HEK293T (cell line): ENCODE measurements at regions not wholly inside any gene's neighbourhood (a gene's known extent, or its start where the extent isn't known, plus 50 kb on each side); places are given as distances from the start of the nearest gene placed in this dataset.

Experiments
- CTCF ChIA-PET: fragments of 350-600 bp; formaldehyde crosslinking; extraction: SDS; loops from one replicate; lab custom pipeline; 2021; ENCODE audit warnings: antibody characterized with exemption, inconsistent platforms; lab: Yijun Ruan, JAX
- POLR2A ChIA-PET: fragments of 350-600 bp; formaldehyde crosslinking; extraction: SDS; loops from one replicate; lab custom pipeline; 2020; ENCODE audit warnings: antibody characterized with exemption, inconsistent platforms; lab: Yijun Ruan, JAX
- DNase-seq: peaks from one replicate; pipeline ENCODE4 v3.0.0; 2012; ENCODE audit warnings: mixed read lengths; ENCODE audit errors: extremely low spot score
- ARNT ChIP-seq: fragments of 450-650 bp; IDR thresholded peaks from 2 replicates; pipeline ENCODE4 v1.6.1; 2017; ENCODE audit warnings: mild to moderate bottlenecking
- BHLHE40 ChIP-seq: fragments of 450-650 bp; IDR thresholded peaks from 2 replicates; pipeline ENCODE4 v1.6.1; 2016; ENCODE audit warnings: mild to moderate bottlenecking, moderate library complexity, borderline replicate concordance
- CTBP1 ChIP-seq: fragments of 450-650 bp; IDR thresholded peaks from 2 replicates; pipeline ENCODE4 v1.6.1; 2016; ENCODE audit warnings: borderline replicate concordance
- ELF4 ChIP-seq: fragments of 450-650 bp; IDR thresholded peaks from 2 replicates; pipeline ENCODE4 v1.6.1; 2017; ENCODE audit warnings: antibody characterized with exemption
- FOXA1 ChIP-seq: fragments of 450-650 bp; IDR thresholded peaks from 2 replicates; pipeline ENCODE4 v1.6.1; 2016; ENCODE audit warnings: mild to moderate bottlenecking
- FOXK2 ChIP-seq: fragments of 450-650 bp; IDR thresholded peaks from 2 replicates; pipeline ENCODE4 v1.6.1; 2016; ENCODE audit warnings: mild to moderate bottlenecking
- FOXM1 ChIP-seq: fragments of 450-650 bp; IDR thresholded peaks from 2 replicates; pipeline ENCODE4 v1.6.1; 2017; ENCODE audit warnings: mild to moderate bottlenecking, borderline replicate concordance
- HDGF ChIP-seq: fragments of 450-650 bp; IDR thresholded peaks from 2 replicates; pipeline ENCODE4 v1.6.1; 2017; ENCODE audit warnings: antibody characterized with exemption, borderline replicate concordance
- L3MBTL2 ChIP-seq: fragments of 450-650 bp; conservative IDR thresholded peaks from 2 replicates; pipeline ENCODE4 v1.6.1; 2016; ENCODE audit warnings: mild to moderate bottlenecking
- LEF1 ChIP-seq: fragments of 450-650 bp; IDR thresholded peaks from 2 replicates; pipeline ENCODE4 v1.6.1; 2017; ENCODE audit warnings: mild to moderate bottlenecking, borderline replicate concordance
- NFRKB ChIP-seq: fragments of 450-650 bp; IDR thresholded peaks from 2 replicates; pipeline ENCODE4 v1.6.1; 2016; ENCODE audit warnings: mild to moderate bottlenecking, moderate library complexity
- SP1 ChIP-seq: fragments of 450-650 bp; IDR thresholded peaks from 2 replicates; pipeline ENCODE4 v1.6.1; 2017
- SUZ12 ChIP-seq: fragments of 450-650 bp; IDR thresholded peaks from 2 replicates; pipeline ENCODE4 v1.6.1; 2016; ENCODE audit warnings: mild to moderate bottlenecking
- TARDBP ChIP-seq: fragments of 450-650 bp; IDR thresholded peaks from 2 replicates; pipeline ENCODE4 v1.6.1; 2016
- ZNF384 ChIP-seq: fragments of 450-650 bp; IDR thresholded peaks from 2 replicates; pipeline ENCODE4 v1.6.1; 2016
- TF ChIP-seq, protein P1 (sequence below): fragments of 450-650 bp; IDR thresholded peaks from 2 replicates; pipeline ENCODE4 v1.6.1; 2016

DNA sequence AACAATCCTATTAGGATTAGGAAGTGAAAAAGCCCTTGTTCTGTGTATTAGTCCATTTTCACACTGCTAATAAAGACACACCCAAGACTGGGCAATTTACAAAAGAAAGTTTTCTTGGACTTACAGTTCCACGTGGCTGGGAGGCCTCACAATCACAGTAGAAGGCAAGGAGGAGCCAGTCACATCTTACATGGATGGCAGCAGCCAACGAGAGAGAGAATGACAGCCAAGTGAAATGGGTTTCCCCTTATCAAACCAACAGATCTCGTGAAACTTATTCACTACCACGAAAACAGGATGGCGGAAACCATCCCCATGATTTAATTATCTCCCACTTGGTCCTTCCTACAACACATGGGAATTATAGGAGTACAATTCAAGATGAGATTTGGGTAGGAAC lies 248.2 kb upstream of the KCNMB2 start:
- TF ChIP-seq ELF4 (no peak), FOXK2 (no peak), FOXM1 (no peak), LEF1 (no peak), NFRKB (no peak), L3MBTL2 (no peak), ARNT (no peak), SP1 (no peak), BHLHE40 (no peak), SUZ12 (no peak)
- CTCF ChIA-PET, result no interaction called here
- POLR2A ChIA-PET, result no interaction called here
- DNase-seq, result no peak

DNA sequence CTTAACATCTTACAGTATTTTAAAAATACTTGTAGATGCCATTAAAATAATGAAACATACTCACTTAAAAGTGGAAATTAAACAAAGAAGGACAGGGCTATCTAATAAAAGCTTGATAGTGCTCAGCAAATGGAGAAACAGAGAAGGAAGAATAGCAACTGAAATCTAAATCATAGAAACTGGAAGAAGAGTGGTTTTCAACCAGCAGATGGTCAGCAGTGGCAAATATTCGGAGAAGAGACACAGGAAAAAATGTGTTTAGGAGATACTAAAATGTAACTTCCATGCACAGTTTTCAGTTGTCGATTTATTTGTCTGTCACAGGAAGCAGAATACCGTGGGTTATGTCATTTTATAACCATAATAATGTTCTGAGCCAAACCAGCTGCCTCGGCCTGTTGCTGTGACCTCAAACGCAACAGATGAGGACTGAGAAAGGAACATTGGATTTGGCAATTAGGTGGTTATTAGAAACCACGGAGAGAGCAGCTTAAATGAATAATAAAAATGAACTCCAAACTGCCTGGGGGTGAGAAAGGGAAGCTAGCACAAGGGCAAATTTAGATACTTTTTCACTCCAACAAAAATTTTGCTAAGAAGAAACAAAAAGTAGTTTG lies 246.6 kb upstream of the KCNMB2 start:
- DNase-seq, result no peak
- no peak for TF ChIP-seq ZNF384
- ChIA-PET POLR2A (no interaction called here), CTCF (no interaction called here)

DNA sequence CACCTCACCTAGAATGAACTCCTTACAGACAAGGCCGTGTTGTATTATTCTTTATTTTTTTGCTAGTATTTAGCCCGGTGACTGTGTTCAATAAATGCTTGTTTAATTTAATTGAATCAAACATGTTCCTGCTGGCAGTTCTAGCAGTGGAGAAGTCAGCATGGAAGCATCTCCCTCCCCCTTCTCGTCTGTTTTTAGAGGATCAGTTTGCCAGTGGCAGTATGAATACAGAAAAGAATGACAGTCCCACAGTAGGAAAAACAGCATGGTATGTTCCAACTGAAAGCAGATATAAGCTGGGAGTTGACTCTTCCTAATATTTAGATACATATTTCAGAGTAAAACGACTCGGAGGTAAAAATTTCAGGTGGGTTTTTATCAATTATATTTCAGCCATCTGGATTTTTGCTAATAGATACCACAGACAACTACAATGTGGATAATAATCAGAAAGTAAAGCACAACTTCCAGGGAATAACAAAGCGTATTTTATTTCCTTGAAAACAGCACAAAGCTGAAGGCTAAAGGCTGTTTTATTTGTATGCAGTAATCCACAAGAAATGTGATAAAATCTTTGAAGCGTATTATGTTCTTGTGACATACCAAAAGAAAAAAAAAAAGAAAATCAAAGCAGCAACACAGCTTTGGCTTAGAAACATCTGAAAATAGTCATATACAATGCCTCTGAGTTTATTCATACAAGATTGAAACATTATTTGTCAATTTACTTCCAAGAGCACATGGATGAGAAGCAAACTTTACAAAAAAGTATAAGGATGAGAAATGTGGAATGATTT lies 244.5 kb upstream of the KCNMB2 start:
- ChIA-PET POLR2A (no interaction called here), CTCF (no interaction called here)
- no peak for DNase-seq
- TF ChIP-seq FOXA1 (no peak), FOXK2 (no peak), ELF4 (no peak), LEF1 (no peak), BHLHE40 (no peak), FOXM1 (no peak)

DNA sequence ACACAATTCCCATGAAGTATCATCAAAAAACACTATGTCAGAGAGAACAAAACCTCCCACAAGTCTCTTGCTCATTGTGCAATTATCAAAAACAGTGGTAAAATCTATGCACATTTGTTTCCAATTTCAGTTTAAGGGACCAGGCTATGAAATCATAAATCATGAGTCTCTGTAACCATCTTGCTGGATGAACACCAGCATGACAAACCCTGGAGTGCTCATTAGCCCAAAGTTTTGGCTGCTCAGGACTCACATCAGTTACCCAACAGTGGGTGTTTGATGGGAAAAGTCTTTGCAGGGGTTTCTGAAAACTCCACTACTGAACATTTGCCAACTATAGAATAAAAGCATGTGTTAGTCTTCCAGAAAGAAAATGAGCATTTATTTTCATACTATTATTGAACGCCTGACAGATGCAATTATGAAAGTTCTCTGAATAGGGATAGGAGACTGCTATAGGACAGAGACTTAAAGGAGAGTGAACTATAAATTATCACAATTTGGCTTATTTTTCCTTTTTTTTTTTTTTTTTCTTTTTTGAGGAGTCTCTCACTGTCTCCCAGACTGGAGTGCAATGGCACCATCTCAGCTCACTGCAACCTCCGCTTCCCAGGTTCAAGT lies 240.8 kb upstream of the KCNMB2 start:
- ChIA-PET POLR2A (no interaction called here), CTCF (interaction anchor here (0.5 kb wide), 1 partner anchor 718 kb away, joined by 3 read pairs; no protein-coding TSS in a partner anchor)
- TF ChIP-seq FOXK2 (no peak), SUZ12 (no peak), ARNT (no peak), BHLHE40 (no peak), FOXM1 (no peak), NFRKB (no peak), SP1 (no peak), FOXA1 (no peak), HDGF (no peak), TARDBP (no peak), CTBP1 (no peak), L3MBTL2 (no peak), ELF4 (no peak), ZNF384 (no peak)
- TF ChIP-seq, protein P1, sequence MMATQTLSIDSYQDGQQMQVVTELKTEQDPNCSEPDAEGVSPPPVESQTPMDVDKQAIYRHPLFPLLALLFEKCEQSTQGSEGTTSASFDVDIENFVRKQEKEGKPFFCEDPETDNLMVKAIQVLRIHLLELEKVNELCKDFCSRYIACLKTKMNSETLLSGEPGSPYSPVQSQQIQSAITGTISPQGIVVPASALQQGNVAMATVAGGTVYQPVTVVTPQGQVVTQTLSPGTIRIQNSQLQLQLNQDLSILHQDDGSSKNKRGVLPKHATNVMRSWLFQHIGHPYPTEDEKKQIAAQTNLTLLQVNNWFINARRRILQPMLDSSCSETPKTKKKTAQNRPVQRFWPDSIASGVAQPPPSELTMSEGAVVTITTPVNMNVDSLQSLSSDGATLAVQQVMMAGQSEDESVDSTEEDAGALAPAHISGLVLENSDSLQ, result no peak
- no peak for DNase-seq

DNA sequence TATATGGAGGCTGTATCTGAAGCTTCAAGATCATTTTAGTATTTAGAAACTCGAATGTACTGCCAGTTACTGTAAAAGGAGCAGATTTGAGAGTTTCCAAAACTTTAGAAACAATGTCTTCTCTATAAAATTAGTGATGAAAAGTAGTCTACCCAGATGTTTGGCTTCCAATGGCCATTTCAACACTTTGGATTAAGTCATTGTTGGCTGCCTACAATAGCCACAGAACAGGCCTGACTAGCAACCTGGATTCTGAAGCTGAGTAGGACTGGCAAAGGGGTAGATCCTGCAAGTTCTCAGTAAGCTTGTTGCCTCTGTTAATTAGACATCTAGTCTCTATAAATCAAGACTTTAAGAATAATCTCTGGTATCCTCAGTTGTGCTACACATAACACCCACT lies 239.0 kb upstream of the KCNMB2 start:
- DNase-seq, result no peak
- TF ChIP-seq LEF1, result no peak
- TF ChIP-seq FOXA1, result no peak
- TF ChIP-seq TARDBP, result no peak
- TF ChIP-seq L3MBTL2, result no peak
- no peak for TF ChIP-seq FOXK2
- no peak for TF ChIP-seq ARNT
- no peak for TF ChIP-seq SP1
- TF ChIP-seq, protein P1, result no peak
- no peak for TF ChIP-seq BHLHE40
- no peak for TF ChIP-seq ELF4
- TF ChIP-seq CTBP1, result no peak
- no peak for TF ChIP-seq HDGF
- no peak for TF ChIP-seq ZNF384
- no peak for TF ChIP-seq FOXM1
- TF ChIP-seq NFRKB, result no peak
- TF ChIP-seq SUZ12, result no peak
- ChIA-PET CTCF (no interaction called here), POLR2A (no interaction called here)

DNA sequence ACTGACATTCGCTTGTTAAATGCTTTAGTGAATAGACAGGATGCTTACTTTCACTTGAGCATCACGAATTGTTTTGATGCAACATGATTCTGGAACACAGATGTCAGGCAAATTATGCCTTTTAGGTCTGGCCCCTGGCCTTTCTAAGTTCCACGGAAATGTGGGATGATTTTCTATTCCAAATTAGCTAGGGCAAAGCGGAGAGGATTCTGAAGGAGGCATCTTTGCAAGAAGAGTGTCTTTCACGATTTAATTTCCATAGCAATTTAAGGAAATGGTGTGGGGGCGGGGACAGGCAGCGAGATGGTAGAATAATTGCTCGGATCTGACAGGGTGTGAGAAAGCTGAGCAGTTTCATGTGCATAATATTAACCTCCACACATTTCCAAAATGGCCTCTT lies 238.5 kb upstream of the KCNMB2 start:
- TF ChIP-seq HDGF (no peak), TARDBP (no peak), FOXK2 (no peak), SP1 (no peak), CTBP1 (no peak)
- TF ChIP-seq, protein P1, result no peak
- no peak for DNase-seq
- ChIA-PET CTCF (no interaction called here), POLR2A (no interaction called here)
